HG03439 (cell line): ENCODE measurements at regions not wholly inside any gene's neighbourhood (a gene's known extent, or its start where the extent isn't known, plus 50 kb on each side); places are given as distances from the start of the nearest gene placed in this dataset.

Experiments
- ATAC-seq: cut with Tn5 transposase; IDR thresholded peaks from one replicate; pipeline ENCODE4 v1.9.1; 2021; ENCODE audit warnings: mild to moderate bottlenecking, moderate library complexity; ENCODE audit not compliant: unreplicated experiment

- no peak for ATAC-seq
Measured at GRCh38 chr7:46421441-46422230, 500.6 kb upstream of the IGFBP3 start.

GRCh38 chr7:46414946-46415345 is 493.9 kb upstream of the IGFBP3 start:
- ATAC-seq: no peak

GRCh38 chr7:46411236-46411635 is 490.2 kb upstream of the IGFBP3 start:
- ATAC-seq: no peak

GRCh38 chr7:46407125-46407524 is 486.1 kb upstream of the IGFBP3 start:
- no peak for ATAC-seq

- no peak for ATAC-seq
Measured at GRCh38 chr7:46397591-46397990, 476.5 kb upstream of the IGFBP3 start.

GRCh38 chr7:46396481-46396880 is 475.4 kb upstream of the IGFBP3 start:
- no peak for ATAC-seq

- no peak for ATAC-seq
Measured at GRCh38 chr7:46393142-46393541, 472.1 kb upstream of the IGFBP3 start.

GRCh38 chr7:46391231-46392201 is 470.4 kb upstream of the IGFBP3 start:
- ATAC-seq: no peak

- no peak for ATAC-seq
Measured at GRCh38 chr7:46390042-46390441, 469.0 kb upstream of the IGFBP3 start.

GRCh38 chr7:46389146-46389545 is 468.1 kb upstream of the IGFBP3 start:
- no peak for ATAC-seq

- no peak for ATAC-seq
Measured at GRCh38 chr7:46387646-46388045, 466.6 kb upstream of the IGFBP3 start.

- ATAC-seq: no peak
Measured at GRCh38 chr7:46386428-46387399, 465.6 kb upstream of the IGFBP3 start.

GRCh38 chr7:46385662-46386309 is 464.7 kb upstream of the IGFBP3 start:
- ATAC-seq: no peak

GRCh38 chr7:46383605-46384004 is 462.5 kb upstream of the IGFBP3 start:
- ATAC-seq: no peak

- no peak for ATAC-seq
Measured at GRCh38 chr7:46369933-46370654, 449.0 kb upstream of the IGFBP3 start.

- no peak for ATAC-seq
Measured at GRCh38 chr7:46368871-46369270, 447.8 kb upstream of the IGFBP3 start.

GRCh38 chr7:46366526-46366925 is 445.5 kb upstream of the IGFBP3 start:
- no peak for ATAC-seq

GRCh38 chr7:46363688-46364087 is 442.6 kb upstream of the IGFBP3 start:
- ATAC-seq: no peak

- no peak for ATAC-seq
Measured at GRCh38 chr7:46360811-46361210, 439.7 kb upstream of the IGFBP3 start.

GRCh38 chr7:46360296-46360695 is 439.2 kb upstream of the IGFBP3 start:
- ATAC-seq: no peak
